ENCODE measurements at regions not wholly inside any gene's neighbourhood (a gene's known extent, or its start where the extent isn't known, plus 50 kb on each side); places are given as distances from the start of the nearest gene placed in this dataset.

- H3K36me3 ChIP-seq (ENCODE audit: insufficient read depth, low read length): no peaks in the 10 kb centered on the region; the same call in 1 of the 2 replicates
- H3K4me1 ChIP-seq (ENCODE audit: insufficient read depth, low read length): no peaks in the 10 kb centered on the region
- peaks cover 31% of the 10 kb centered on the region for H3K9me3 ChIP-seq (ENCODE audit: insufficient read depth, low read depth, low read length)
- H3K4me3 ChIP-seq (ENCODE audit: low read length): no peak overlapping the region
- no peak overlapping the region for H3K27ac ChIP-seq (ENCODE audit: low read depth, low read length)
- H3K27me3 ChIP-seq (ENCODE audit: insufficient read depth, low read length): no peaks in the 10 kb centered on the region
- no peak overlapping the region for H3K9ac ChIP-seq (ENCODE audit: low read depth, low read length)
Observed at GRCh38 chr2:126385983-126386382, 270.0 kb upstream of the GYPC start.

- Histone ChIP-seq H3K4me1 (ENCODE audit: insufficient read depth, low read length) (no peaks in the 10 kb centered on the region), H3K4me3 (ENCODE audit: low read length) (no peak overlapping the region), H3K27ac (ENCODE audit: low read depth, low read length) (no peak overlapping the region), H3K27me3 (ENCODE audit: insufficient read depth, low read length) (no peaks in the 10 kb centered on the region), H3K9ac (ENCODE audit: low read depth, low read length) (no peak overlapping the region), H3K9me3 (ENCODE audit: insufficient read depth, low read depth, low read length) (peaks cover 31% of the 10 kb centered on the region), H3K36me3 (ENCODE audit: insufficient read depth, low read length) (no peaks in the 10 kb centered on the region; the same call in 1 of the 2 replicates)
- WGBS: no CpG with 5 or more reads among the region's 1 CpG
Observed at GRCh38 chr2:126389446-126389845, 266.5 kb upstream of the GYPC start.

DNA sequence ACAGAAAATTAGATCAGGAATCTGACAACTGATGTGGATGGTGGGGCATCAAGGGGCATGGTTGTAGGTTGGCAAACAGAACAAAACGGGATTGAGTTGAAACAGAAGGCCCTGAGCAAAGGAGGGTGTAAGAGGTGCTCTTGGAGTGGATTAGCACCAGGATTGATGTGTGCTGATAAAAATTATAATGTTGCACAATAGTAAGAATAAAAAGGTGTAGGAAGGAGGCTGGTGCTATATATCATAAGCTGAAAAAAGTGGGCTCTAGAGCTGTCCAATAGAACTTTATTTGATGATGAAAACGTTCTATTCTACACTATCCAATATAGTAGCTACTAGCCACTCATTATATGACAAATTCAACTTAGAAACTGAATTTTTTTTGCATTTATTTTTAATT, 263.1 kb upstream of the GYPC start:
- Histone ChIP-seq H3K9ac (ENCODE audit: low read depth, low read length) (no peak overlapping the region), H3K27ac (ENCODE audit: low read depth, low read length) (no peak overlapping the region), H3K36me3 (ENCODE audit: insufficient read depth, low read length) (no peaks in the 10 kb centered on the region), H3K4me3 (ENCODE audit: low read length) (no peak overlapping the region), H3K9me3 (ENCODE audit: insufficient read depth, low read depth, low read length) (peaks cover 5% of the 10 kb centered on the region; the same call in 1 of the 2 replicates), H3K4me1 (ENCODE audit: insufficient read depth, low read length) (no peaks in the 10 kb centered on the region), H3K27me3 (ENCODE audit: insufficient read depth, low read length) (no peaks in the 10 kb centered on the region)
- 90% methylated on average over 2 of the region's 2 CpGs for WGBS

GRCh38 chr2:126399001-126399400, 257.0 kb upstream of the GYPC start:
- Histone ChIP-seq H3K27me3 (ENCODE audit: insufficient read depth, low read length) (no peaks in the 10 kb centered on the region), H3K36me3 (ENCODE audit: insufficient read depth, low read length) (no peaks in the 10 kb centered on the region), H3K4me3 (ENCODE audit: low read length) (no peak overlapping the region), H3K9me3 (ENCODE audit: insufficient read depth, low read depth, low read length) (no peaks in the 10 kb centered on the region), H3K9ac (ENCODE audit: low read depth, low read length) (no peak overlapping the region), H3K4me1 (ENCODE audit: insufficient read depth, low read length) (no peaks in the 10 kb centered on the region), H3K27ac (ENCODE audit: low read depth, low read length) (no peak overlapping the region)
- WGBS: 98% methylated on average over 2 of the region's 2 CpGs

DNA sequence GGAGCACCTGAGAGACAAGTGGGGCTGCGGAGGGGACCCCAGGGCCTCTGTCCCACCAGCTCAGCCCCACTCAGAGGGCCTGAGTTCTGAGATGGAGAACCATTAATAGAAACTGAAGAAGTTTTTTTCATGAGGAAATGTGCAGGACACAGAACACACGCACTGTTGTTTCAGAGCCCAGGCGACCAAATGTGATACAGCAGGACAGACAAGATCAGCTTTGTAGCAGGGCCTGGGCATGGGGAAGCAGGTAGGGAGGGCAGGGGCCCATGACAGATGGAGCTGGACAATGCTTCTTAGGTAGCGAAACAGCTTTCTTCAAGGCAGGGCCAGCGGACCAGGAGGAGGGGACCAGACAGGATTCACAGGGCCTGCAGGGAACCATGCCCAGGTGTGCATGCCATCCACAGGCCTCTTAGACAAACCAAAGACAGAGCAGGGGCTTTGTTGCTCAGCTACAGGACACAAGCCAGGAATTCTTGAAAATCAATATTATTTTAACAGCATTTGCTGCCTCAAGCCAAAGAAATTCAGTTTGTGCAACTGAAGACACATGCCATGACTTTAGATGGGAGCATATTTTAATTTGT, 252.8 kb upstream of the GYPC start:
- Histone ChIP-seq H3K27me3 (ENCODE audit: insufficient read depth, low read length) (no peaks in the 10 kb centered on the region), H3K4me3 (ENCODE audit: low read length) (no peak overlapping the region), H3K4me1 (ENCODE audit: insufficient read depth, low read length) (no peaks in the 10 kb centered on the region), H3K27ac (ENCODE audit: low read depth, low read length) (no peak overlapping the region), H3K9me3 (ENCODE audit: insufficient read depth, low read depth, low read length) (no peaks in the 10 kb centered on the region), H3K9ac (ENCODE audit: low read depth, low read length) (no peak overlapping the region), H3K36me3 (ENCODE audit: insufficient read depth, low read length) (no peaks in the 10 kb centered on the region)
- 93% methylated on average over 5 of the region's 5 CpGs for WGBS

GRCh38 chr2:126406267-126406666, 249.7 kb upstream of the GYPC start:
- Histone ChIP-seq H3K27me3 (ENCODE audit: insufficient read depth, low read length) (no peaks in the 10 kb centered on the region), H3K9ac (ENCODE audit: low read depth, low read length) (no peak overlapping the region), H3K9me3 (ENCODE audit: insufficient read depth, low read depth, low read length) (no peaks in the 10 kb centered on the region), H3K27ac (ENCODE audit: low read depth, low read length) (no peak overlapping the region), H3K36me3 (ENCODE audit: insufficient read depth, low read length) (no peaks in the 10 kb centered on the region), H3K4me3 (ENCODE audit: low read length) (no peak overlapping the region), H3K4me1 (ENCODE audit: insufficient read depth, low read length) (no peaks in the 10 kb centered on the region)
- WGBS: 89% methylated on average over 3 of the region's 4 CpGs

DNA sequence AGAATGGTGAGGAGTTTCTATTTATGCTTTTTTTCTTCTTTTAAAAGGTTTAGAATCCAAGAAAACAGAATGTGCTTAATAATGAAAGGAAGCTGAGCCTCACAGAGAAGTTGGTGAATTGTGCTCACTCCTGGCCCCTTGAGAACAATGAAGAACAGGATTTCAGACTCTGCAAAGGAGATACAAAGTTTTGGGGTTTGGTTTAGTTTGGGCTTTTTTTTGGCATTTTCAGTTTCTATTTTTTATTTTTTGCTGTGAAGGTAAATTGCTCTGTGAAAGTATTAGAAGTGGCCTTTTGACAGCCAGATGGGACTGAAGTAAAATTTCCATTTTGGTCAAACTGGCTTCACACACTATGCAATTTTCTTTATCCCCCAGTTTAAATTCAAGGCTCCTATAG, 247.3 kb upstream of the GYPC start:
- Histone ChIP-seq H3K4me3 (ENCODE audit: low read length) (no peak overlapping the region), H3K9ac (ENCODE audit: low read depth, low read length) (no peak overlapping the region), H3K9me3 (ENCODE audit: insufficient read depth, low read depth, low read length) (no peaks in the 10 kb centered on the region), H3K27ac (ENCODE audit: low read depth, low read length) (no peak overlapping the region), H3K27me3 (ENCODE audit: insufficient read depth, low read length) (no peaks in the 10 kb centered on the region), H3K36me3 (ENCODE audit: insufficient read depth, low read length) (no peaks in the 10 kb centered on the region), H3K4me1 (ENCODE audit: insufficient read depth, low read length) (no peaks in the 10 kb centered on the region)

DNA sequence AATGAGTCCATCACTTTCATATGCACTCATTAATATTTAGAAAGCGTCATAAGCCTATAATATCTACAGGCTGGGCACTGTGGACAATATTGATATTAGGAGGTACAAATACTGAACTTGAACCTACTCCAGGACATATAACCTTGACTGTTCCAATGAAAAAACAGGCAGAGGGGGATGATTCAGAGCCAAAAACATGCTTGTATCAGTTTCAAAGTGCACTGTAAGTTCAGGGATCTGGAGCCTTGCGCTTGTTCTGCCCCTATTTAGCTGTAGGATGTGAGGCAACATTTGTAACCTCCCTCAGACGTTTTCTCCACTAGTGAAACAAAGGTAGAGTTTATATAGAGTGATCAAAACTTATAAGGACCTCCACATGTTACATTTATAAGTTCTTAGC, 246.1 kb upstream of the GYPC start:
- Histone ChIP-seq H3K9me3 (ENCODE audit: insufficient read depth, low read depth, low read length) (no peaks in the 10 kb centered on the region), H3K27me3 (ENCODE audit: insufficient read depth, low read length) (no peaks in the 10 kb centered on the region), H3K4me1 (ENCODE audit: insufficient read depth, low read length) (no peaks in the 10 kb centered on the region), H3K9ac (ENCODE audit: low read depth, low read length) (no peak overlapping the region), H3K27ac (ENCODE audit: low read depth, low read length) (no peak overlapping the region), H3K36me3 (ENCODE audit: insufficient read depth, low read length) (no peaks in the 10 kb centered on the region), H3K4me3 (ENCODE audit: low read length) (no peak overlapping the region)
- WGBS: 100% methylated on average over 1 of the region's 3 CpGs

DNA sequence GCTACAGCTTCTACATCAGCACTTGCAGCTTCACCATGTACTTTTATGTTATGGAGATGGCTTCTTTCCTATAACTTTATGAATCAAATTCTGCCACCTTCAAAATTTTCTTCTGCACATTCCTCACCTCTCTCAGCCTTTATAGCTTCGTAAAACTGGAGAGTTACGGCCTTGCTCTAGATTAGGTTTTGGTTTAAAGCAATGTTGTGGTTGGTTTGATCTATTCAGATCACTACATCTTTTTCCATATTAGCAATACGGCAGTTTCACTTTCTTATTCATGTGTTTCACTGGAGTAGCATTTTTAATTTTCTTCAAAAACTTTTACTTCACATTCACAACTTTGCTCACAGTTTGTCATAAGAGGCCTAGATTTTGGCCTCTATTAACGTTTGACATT, 242.9 kb upstream of the GYPC start:
- H3K27me3 ChIP-seq (ENCODE audit: insufficient read depth, low read length): no peaks in the 10 kb centered on the region
- H3K4me3 ChIP-seq (ENCODE audit: low read length): no peak overlapping the region
- no peaks in the 10 kb centered on the region for H3K4me1 ChIP-seq (ENCODE audit: insufficient read depth, low read length)
- H3K9me3 ChIP-seq (ENCODE audit: insufficient read depth, low read depth, low read length): no peaks in the 10 kb centered on the region
- no peak overlapping the region for H3K9ac ChIP-seq (ENCODE audit: low read depth, low read length)
- H3K36me3 ChIP-seq (ENCODE audit: insufficient read depth, low read length): no peaks in the 10 kb centered on the region
- WGBS: 93% methylated on average over 2 of the region's 4 CpGs
- no peak overlapping the region for H3K27ac ChIP-seq (ENCODE audit: low read depth, low read length)

DNA sequence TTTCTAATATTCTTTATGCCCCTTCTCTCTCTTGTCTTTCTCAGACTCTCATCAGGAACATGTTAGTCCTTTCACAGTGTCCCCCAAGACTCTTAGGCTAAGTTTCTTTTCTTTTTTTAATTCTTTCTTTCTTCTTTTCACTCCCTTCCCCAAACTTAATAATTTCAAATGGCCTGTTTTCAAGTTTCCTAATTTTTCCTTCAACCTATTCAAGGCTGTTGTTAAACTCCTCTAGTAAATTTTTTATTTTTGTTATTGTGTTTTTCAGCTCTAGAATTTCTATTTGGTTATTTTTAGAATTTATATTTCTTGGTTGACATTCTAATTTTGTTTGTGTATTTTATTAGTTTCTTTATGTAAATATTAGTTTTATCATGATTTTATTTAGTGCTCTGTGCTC, 236.6 kb upstream of the GYPC start:
- H3K27me3 ChIP-seq (ENCODE audit: insufficient read depth, low read length): no peaks in the 10 kb centered on the region
- no peak overlapping the region for H3K4me3 ChIP-seq (ENCODE audit: low read length)
- no peak overlapping the region for H3K27ac ChIP-seq (ENCODE audit: low read depth, low read length)
- no peaks in the 10 kb centered on the region for H3K36me3 ChIP-seq (ENCODE audit: insufficient read depth, low read length)
- H3K9me3 ChIP-seq (ENCODE audit: insufficient read depth, low read depth, low read length): no peaks in the 10 kb centered on the region; the same call in 1 of the 2 replicates
- H3K9ac ChIP-seq (ENCODE audit: low read depth, low read length): no peak overlapping the region
- no peaks in the 10 kb centered on the region for H3K4me1 ChIP-seq (ENCODE audit: insufficient read depth, low read length)

- Histone ChIP-seq H3K27ac (ENCODE audit: low read depth, low read length) (no peak overlapping the region), H3K4me3 (ENCODE audit: low read length) (no peak overlapping the region), H3K36me3 (ENCODE audit: insufficient read depth, low read length) (no peaks in the 10 kb centered on the region), H3K4me1 (ENCODE audit: insufficient read depth, low read length) (no peaks in the 10 kb centered on the region), H3K9me3 (ENCODE audit: insufficient read depth, low read depth, low read length) (no peaks in the 10 kb centered on the region), H3K27me3 (ENCODE audit: insufficient read depth, low read length) (no peaks in the 10 kb centered on the region), H3K9ac (ENCODE audit: low read depth, low read length) (no peak overlapping the region)
- WGBS: 67% methylated on average over 1 of the region's 1 CpG
Observed at GRCh38 chr2:126425943-126426342, 230.0 kb upstream of the GYPC start.

DNA sequence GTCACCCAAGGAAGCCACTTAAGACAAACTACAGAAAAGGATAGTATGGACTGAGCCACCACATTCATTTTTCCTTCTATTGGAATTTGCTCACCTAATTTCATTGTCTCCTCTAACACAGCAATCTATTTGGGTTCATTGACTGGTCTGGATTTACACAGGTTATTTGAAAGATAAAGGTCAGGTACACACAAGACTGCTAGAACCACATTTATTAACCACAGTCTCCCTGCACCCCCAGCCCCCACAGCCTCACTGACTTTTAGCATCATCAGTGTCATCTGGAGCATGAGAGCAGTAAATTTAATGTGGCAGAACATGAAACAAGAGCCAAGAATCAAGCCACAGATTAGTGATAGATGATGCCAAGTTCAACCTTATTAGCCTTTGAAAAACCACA, 226.9 kb upstream of the GYPC start:
- Histone ChIP-seq H3K36me3 (ENCODE audit: insufficient read depth, low read length) (no peaks in the 10 kb centered on the region), H3K27ac (ENCODE audit: low read depth, low read length) (no peak overlapping the region), H3K27me3 (ENCODE audit: insufficient read depth, low read length) (no peaks in the 10 kb centered on the region), H3K9ac (ENCODE audit: low read depth, low read length) (no peak overlapping the region), H3K4me1 (ENCODE audit: insufficient read depth, low read length) (no peaks in the 10 kb centered on the region), H3K9me3 (ENCODE audit: insufficient read depth, low read depth, low read length) (no peaks in the 10 kb centered on the region), H3K4me3 (ENCODE audit: low read length) (no peak overlapping the region)
